HG03103 (cell line): ENCODE measurements at regions not wholly inside any gene's neighbourhood (a gene's known extent, or its start where the extent isn't known, plus 50 kb on each side); places are given as distances from the start of the nearest gene placed in this dataset.

ENCODE experiments used
- ATAC-seq: cut with Tn5 transposase; IDR thresholded peaks from one replicate; pipeline ENCODE4 v1.9.1; 2021; ENCODE audit warnings: low read depth; ENCODE audit not compliant: unreplicated experiment

GRCh38 chr12:118925407-118925806 lies 55.9 kb upstream of the SRRM4 start:
- ATAC-seq = no peak

- no peak for ATAC-seq
These were observed 55.5 kb upstream of the SRRM4 start for GRCh38 chr12:118925826-118926225.
